GM23248 (cell line): ENCODE measurements at regions not wholly inside any gene's neighbourhood (a gene's known extent, or its start where the extent isn't known, plus 50 kb on each side); places are given as distances from the start of the nearest gene placed in this dataset.

Experiments used
- EZH2 ChIP-seq: fragments of 200-600 bp; sonication (generic); IDR thresholded peaks from 2 replicates; pipeline ENCODE4 v1.6.1; 2018; ENCODE audit warnings: antibody characterized with exemption, mild to moderate bottlenecking; ENCODE audit not compliant: insufficient read depth, poor library complexity, severe bottlenecking
- EZH2phosphoT487 ChIP-seq: fragments of 200-600 bp; sonication (generic); IDR thresholded peaks from 2 replicates; pipeline ENCODE4 v1.6.1; 2018; ENCODE audit warnings: antibody characterized with exemption, moderate library complexity, mild to moderate bottlenecking, low read depth; ENCODE audit not compliant: insufficient read depth

- TF ChIP-seq EZH2: no peak
- no peak for TF ChIP-seq EZH2phosphoT487
Observed at GRCh38 chr20:52064931-52065330, 126.6 kb downstream of the ZFP64 start.
